IMR-90 (cell line): ENCODE measurements at regions not wholly inside any gene's neighbourhood (a gene's known extent, or its start where the extent isn't known, plus 50 kb on each side); places are given as distances from the start of the nearest gene placed in this dataset.

ENCODE experiments used
- ATAC-seq: fragments of 200-7000 bp; cut with Tn5 transposase; 2 replicates; pipeline ENCODE4 v1.9.1; 2020; ENCODE audit warnings: low read depth, mild to moderate bottlenecking, moderate library complexity
- BruUV-seq: library from RNA; stranded (reverse); fragments of 400-500 nt; replicated peaks from 2 replicates; lab custom pipeline; 2021; lab: Mats Ljungman, UMichigan
- CTCF ChIA-PET: fragments of 300-600 bp; formaldehyde crosslinking; extraction: SDS; loops from one replicate; lab custom pipeline; 2021; ENCODE audit warnings: antibody characterized with exemption; lab: Yijun Ruan, JAX
- POLR2A ChIA-PET: fragments of 300-600 bp; sonication (Branson Sonifier 250); formaldehyde crosslinking; loops from one replicate; lab custom pipeline; 2022; ENCODE audit warnings: antibody characterized with exemption; ENCODE audit not compliant: unreplicated experiment; lab: Charles Lee
- DNase-seq: peaks from one replicate; pipeline ENCODE4 v3.0.0; 2013
- H2AFZ ChIP-seq: replicated peaks from 2 replicates; pipeline ENCODE3; 2013; ENCODE audit warnings: low read length, mild to moderate bottlenecking; ENCODE audit not compliant: poor library complexity
- H2AK5ac ChIP-seq: 2 replicates; pipeline ENCODE4 v1.6.1; 2013; ENCODE audit warnings: low read depth, low read length, inconsistent platforms
- H2AK9ac ChIP-seq: replicated peaks from 2 replicates; pipeline ENCODE3; 2013; ENCODE audit warnings: mild to moderate bottlenecking, low read depth, low read length, moderate library complexity; ENCODE audit not compliant: poor library complexity
- H2BK120ac ChIP-seq: 2 replicates; pipeline ENCODE4 v1.6.1; 2013; ENCODE audit warnings: low read depth, low read length, inconsistent platforms
- H2BK15ac ChIP-seq: 3 replicates; pipeline ENCODE4 v1.6.1; 2013; ENCODE audit warnings: low read depth, low read length, inconsistent platforms
- H2BK20ac ChIP-seq: 2 replicates; pipeline ENCODE4 v1.6.1; 2013; ENCODE audit warnings: low read depth, mild to moderate bottlenecking, inconsistent platforms, low read length, moderate library complexity
- H2BK5ac ChIP-seq: 2 replicates; pipeline ENCODE4 v1.6.1; 2013; ENCODE audit warnings: mild to moderate bottlenecking, low read depth, low read length, inconsistent platforms; ENCODE audit not compliant: poor library complexity, severe bottlenecking
- H3K14ac ChIP-seq: replicated peaks from 2 replicates; pipeline ENCODE4 v1.6.1; 2013; ENCODE audit warnings: low read depth, low read length, inconsistent platforms
- H3K18ac ChIP-seq: 2 replicates; pipeline ENCODE4 v1.6.1; 2013; ENCODE audit warnings: low read depth, low read length, control low read depth
- H3K23ac ChIP-seq: 2 replicates; pipeline ENCODE4 v1.6.1; 2013; ENCODE audit warnings: low read depth, low read length, inconsistent platforms
- H3K27ac ChIP-seq: 2 replicates; pipeline ENCODE4 v1.5.1; 2013; ENCODE audit warnings: mild to moderate bottlenecking, control low read depth, low read length; ENCODE audit not compliant: insufficient read depth
- H3K27me3 ChIP-seq: 2 replicates; pipeline ENCODE4 v1.6.1; 2013; ENCODE audit warnings: low read length; ENCODE audit not compliant: control insufficient read depth, insufficient read depth
- H3K36me3 ChIP-seq: 2 replicates; pipeline ENCODE4 v1.6.1; 2013; ENCODE audit warnings: low read length, mixed read lengths; ENCODE audit not compliant: control insufficient read depth, insufficient read depth
- H3K4ac ChIP-seq: 2 replicates; pipeline ENCODE4 v1.6.1; 2013; ENCODE audit warnings: low read depth, low read length, inconsistent platforms
- H3K4me1 ChIP-seq: 2 replicates; pipeline ENCODE4 v1.6.1; 2013; ENCODE audit warnings: low read length, mixed read lengths; ENCODE audit not compliant: control insufficient read depth, insufficient read depth
- H3K4me2 ChIP-seq: 2 replicates; pipeline ENCODE4 v1.6.1; 2013; ENCODE audit warnings: low read depth, mild to moderate bottlenecking, control low read depth, low read length, moderate library complexity
- H3K4me3 ChIP-seq: 2 replicates; pipeline ENCODE4 v1.5.1; 2013; ENCODE audit warnings: low read depth, mild to moderate bottlenecking, control low read depth, low read length, moderate library complexity; ENCODE audit not compliant: insufficient read depth
- H3K56ac ChIP-seq: 2 replicates; pipeline ENCODE4 v1.6.1; 2013; ENCODE audit warnings: low read length, inconsistent platforms; ENCODE audit not compliant: insufficient read depth; ENCODE audit errors: extremely low read depth
- H3K79me1 ChIP-seq, 2 experiments: 2 replicates each; pipeline ENCODE4 v1.6.1; 2013; ENCODE audit warnings: low read length in 2 of 2, inconsistent platforms in 1 of 2, low read depth in 1 of 2
- H3K9ac ChIP-seq: 2 replicates; pipeline ENCODE4 v1.6.1; 2013; ENCODE audit warnings: low read depth, low read length, control low read depth
- H3K9me1 ChIP-seq: 2 replicates; pipeline ENCODE4 v1.6.1; 2013; ENCODE audit warnings: low read length, inconsistent platforms; ENCODE audit not compliant: insufficient read depth
- H3K9me3 ChIP-seq: 2 replicates; pipeline ENCODE4 v1.6.1; 2013; ENCODE audit warnings: low read length; ENCODE audit not compliant: control insufficient read depth, insufficient read depth
- H4K20me1 ChIP-seq: 2 replicates; pipeline ENCODE4 v1.6.1; 2013; ENCODE audit warnings: low read length, inconsistent platforms; ENCODE audit not compliant: insufficient read depth
- H4K5ac ChIP-seq: 2 replicates; pipeline ENCODE4 v1.6.1; 2013; ENCODE audit warnings: mild to moderate bottlenecking, low read depth, low read length, control low read depth
- H4K8ac ChIP-seq, 2 experiments: 2 replicates each; pipeline ENCODE4 v1.6.1; 2013; ENCODE audit warnings: low read depth in 2 of 2, low read length in 2 of 2, control low read depth in 1 of 2, inconsistent platforms in 1 of 2
- H4K91ac ChIP-seq: 2 replicates; pipeline ENCODE4 v1.6.1; 2013; ENCODE audit warnings: low read depth, low read length, inconsistent platforms; ENCODE audit not compliant: insufficient read depth
- CEBPB ChIP-seq: IDR thresholded peaks from 2 replicates; pipeline ENCODE4 v1.6.1; 2012; ENCODE audit warnings: low read depth, low read length, improper control_type of control experiment
- FOS ChIP-seq: fragments of 150-350 bp; IDR thresholded peaks from 2 replicates; pipeline ENCODE4 v1.6.1; 2016; ENCODE audit warnings: low read depth, low read length
- WGBS, 2 experiments: methylation state at CpG; one replicate each; pipeline versions ENCODE4 v1.1.5 to v1.1.7; 2013; ENCODE audit warnings: missing lambda C conversion rate in 2 of 2; ENCODE audit not compliant: insufficient read length in 1 of 2; ENCODE audit errors: extremely low coverage in 2 of 2; 5-methylcytosine and 5-hydroxymethylcytosine counted together
- dilution Hi-C: fragments of 300-500 bp; cut with HindIII; formaldehyde crosslinking; loops from one replicate; pipeline ENCODE4 v1.14.3; 2018; ENCODE audit warnings: low sequenced_read_pairs; ENCODE audit not compliant: unreplicated experiment
- in situ Hi-C: fragments of 300-500 bp; cut with MboI; formaldehyde crosslinking; loops from 3 replicates; pipeline ENCODE4 v1.14.3; 2019; ENCODE audit warnings: low sequenced_read_pairs, inconsistent platforms, mixed read lengths
- intact Hi-C: fragments of 100-400 bp; cut with micrococcal nuclease; formaldehyde crosslinking; loops from 2 replicates; pipeline ENCODE4 v1.10.0; 2022

GRCh38 chr3:81161851-81162250, 599.6 kb downstream of the GBE1 start:
- no peak overlapping the region for H2AK9ac ChIP-seq
- dilution Hi-C loops (no loop called here), in situ Hi-C loops (no loop called here), intact Hi-C loops (no loop called here)
- no peak overlapping the region for H3K14ac ChIP-seq
- H2AFZ ChIP-seq = no peak overlapping the region
- no peak overlapping the region for H4K91ac ChIP-seq
- H3K9me3 ChIP-seq = no peaks in the 10 kb centered on the region
- no peak overlapping the region for H2BK120ac ChIP-seq
- H3K36me3 ChIP-seq = no peaks in the 10 kb centered on the region
- H2BK20ac ChIP-seq = no peak overlapping the region
- no CpG with 5 or more reads among the region's 1 CpG for WGBS, 2 experiments
- H4K20me1 ChIP-seq = no peaks in the 10 kb centered on the region
- DNase-seq = no peak
- ChIA-PET POLR2A (interaction anchor here (0.6 kb wide), 1 partner anchor 9 kb away, joined by 4 read pairs; no protein-coding TSS in a partner anchor), CTCF (no interaction called here)
- no peaks in the 10 kb centered on the region for H3K27me3 ChIP-seq
- H3K56ac ChIP-seq = no peak overlapping the region
- BruUV-seq = no TSS peak
- no peak overlapping the region for H3K27ac ChIP-seq
- TF ChIP-seq FOS (no peak), CEBPB (no peak)
- no peak overlapping the region for H2BK15ac ChIP-seq
- no peak overlapping the region for H3K9ac ChIP-seq
- no peak overlapping the region for H3K4ac ChIP-seq
- ATAC-seq = no peak
- no peak overlapping the region for H3K4me3 ChIP-seq
- H3K18ac ChIP-seq = no peak overlapping the region
- no peak overlapping the region for H4K8ac ChIP-seq
- no peak overlapping the region for H3K23ac ChIP-seq
- H2BK5ac ChIP-seq = no peak overlapping the region
- H3K4me2 ChIP-seq = no peak overlapping the region
- no peaks in the 10 kb centered on the region for H3K4me1 ChIP-seq
- no peaks in the 10 kb centered on the region for H3K79me1 ChIP-seq
- H4K5ac ChIP-seq = no peak overlapping the region
- H3K9me1 ChIP-seq = no peaks in the 10 kb centered on the region
- no peak overlapping the region for H2AK5ac ChIP-seq
